ENCODE measurements at regions not wholly inside any gene's neighbourhood (a gene's known extent, or its start where the extent isn't known, plus 50 kb on each side); places are given as distances from the start of the nearest gene placed in this dataset.

DNA sequence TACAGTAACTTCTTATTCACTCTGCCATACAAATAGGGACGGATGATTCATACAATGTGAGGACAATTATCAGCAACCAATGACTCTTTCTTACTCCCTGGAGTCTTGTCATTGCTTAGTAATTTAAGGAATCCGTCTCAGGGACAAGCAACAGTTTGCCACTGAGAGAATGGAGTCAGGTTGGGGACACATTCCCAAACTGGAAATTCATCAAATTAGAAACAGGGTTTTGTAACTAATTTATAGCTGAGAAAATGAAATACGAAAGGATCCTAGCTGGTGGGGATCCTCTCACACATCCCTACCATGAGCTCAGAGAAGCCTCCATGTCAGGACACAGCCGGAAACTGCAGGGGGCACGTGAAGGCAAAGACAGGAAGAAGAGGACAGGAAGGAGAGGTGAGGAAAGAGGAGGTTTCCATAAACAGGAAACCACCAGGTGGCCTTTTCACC is 50.4 kb upstream of the KDR start:
- Histone ChIP-seq H3K27ac (no peak overlapping the region), H3K27me3 (no peaks in the 10 kb centered on the region), H3K4me1 (no peaks in the 10 kb centered on the region), H3K36me3 (no peaks in the 10 kb centered on the region), H3K9me3 (no peaks in the 10 kb centered on the region), H3K4me3 (no peak overlapping the region)
- TF ChIP-seq, protein P1, sequence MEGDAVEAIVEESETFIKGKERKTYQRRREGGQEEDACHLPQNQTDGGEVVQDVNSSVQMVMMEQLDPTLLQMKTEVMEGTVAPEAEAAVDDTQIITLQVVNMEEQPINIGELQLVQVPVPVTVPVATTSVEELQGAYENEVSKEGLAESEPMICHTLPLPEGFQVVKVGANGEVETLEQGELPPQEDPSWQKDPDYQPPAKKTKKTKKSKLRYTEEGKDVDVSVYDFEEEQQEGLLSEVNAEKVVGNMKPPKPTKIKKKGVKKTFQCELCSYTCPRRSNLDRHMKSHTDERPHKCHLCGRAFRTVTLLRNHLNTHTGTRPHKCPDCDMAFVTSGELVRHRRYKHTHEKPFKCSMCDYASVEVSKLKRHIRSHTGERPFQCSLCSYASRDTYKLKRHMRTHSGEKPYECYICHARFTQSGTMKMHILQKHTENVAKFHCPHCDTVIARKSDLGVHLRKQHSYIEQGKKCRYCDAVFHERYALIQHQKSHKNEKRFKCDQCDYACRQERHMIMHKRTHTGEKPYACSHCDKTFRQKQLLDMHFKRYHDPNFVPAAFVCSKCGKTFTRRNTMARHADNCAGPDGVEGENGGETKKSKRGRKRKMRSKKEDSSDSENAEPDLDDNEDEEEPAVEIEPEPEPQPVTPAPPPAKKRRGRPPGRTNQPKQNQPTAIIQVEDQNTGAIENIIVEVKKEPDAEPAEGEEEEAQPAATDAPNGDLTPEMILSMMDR (IDR thresholded peaks at IDR 0.05), result no peak
- TF ChIP-seq EP300 (IDR thresholded peaks at IDR 0.05), result no peak
- TF ChIP-seq POLR2A (IDR thresholded peaks at IDR 0.05), result no peak
- no peak for TF ChIP-seq POLR2AphosphoS5 (IDR thresholded peaks at IDR 0.05)
- 54 to 61% methylated on average over 4 to 5 of the region's 5 CpGs for WGBS, 2 donors (ENCODE audit: low coverage in 1 of 2)
- no peak for ATAC-seq

DNA sequence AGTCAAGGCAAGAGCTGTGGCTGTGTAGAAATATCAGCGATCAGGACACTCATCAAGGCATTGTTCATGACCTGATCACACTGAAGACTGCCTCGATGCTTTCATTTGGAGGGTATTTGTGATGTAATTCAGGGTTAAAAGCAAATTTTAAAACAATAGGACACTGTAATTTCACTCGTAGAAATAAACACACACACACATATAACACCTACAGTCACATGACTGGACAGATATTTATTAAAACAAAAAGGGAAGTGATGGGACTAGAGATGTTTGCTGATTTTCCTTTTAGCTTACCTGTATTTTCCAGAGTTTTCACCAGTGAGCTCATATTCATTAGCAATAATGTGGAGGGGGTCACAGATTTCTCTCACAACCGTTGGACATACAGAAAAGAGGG is 51.1 kb upstream of the KDR start:
- H3K9me3 ChIP-seq, result no peaks in the 10 kb centered on the region
- ATAC-seq, result no peak
- no peaks in the 10 kb centered on the region for H3K36me3 ChIP-seq
- no peak overlapping the region for H3K27ac ChIP-seq
- TF ChIP-seq, protein P1 (IDR thresholded peaks at IDR 0.05), result no peak
- TF ChIP-seq EP300 (IDR thresholded peaks at IDR 0.05) (no peak), POLR2A (IDR thresholded peaks at IDR 0.05) (no peak), POLR2AphosphoS5 (IDR thresholded peaks at IDR 0.05) (no peak)
- no peaks in the 10 kb centered on the region for H3K27me3 ChIP-seq
- no peak overlapping the region for H3K4me3 ChIP-seq
- H3K4me1 ChIP-seq, result peaks cover 0 to 5% (median 0%) of the 10 kb centered on the region in 3 donors
- 59 to 71% methylated on average over 4 of the region's 4 CpGs for WGBS, 2 donors (ENCODE audit: low coverage in 1 of 2)

DNA sequence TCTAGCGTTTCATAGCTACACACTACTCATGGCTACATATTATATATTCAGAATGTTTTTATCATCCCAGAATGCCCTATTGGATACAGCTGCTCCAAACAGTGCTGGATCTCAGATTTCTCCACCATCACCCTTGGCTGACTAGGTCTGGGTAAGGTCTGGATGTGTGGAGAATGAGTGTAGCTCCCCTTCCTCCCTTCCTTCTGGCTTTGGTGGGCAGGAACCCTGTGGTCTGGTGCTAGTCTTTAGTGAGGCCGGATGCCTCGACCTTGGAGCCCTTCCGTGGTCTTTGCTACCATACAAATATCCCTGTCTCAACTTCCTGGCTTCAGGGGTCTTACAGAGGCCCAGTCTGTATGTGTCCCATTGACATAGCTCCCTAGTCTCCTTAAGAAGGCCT is 52.1 kb upstream of the KDR start:
- no peak for TF ChIP-seq EP300 (IDR thresholded peaks at IDR 0.05)
- TF ChIP-seq POLR2A (IDR thresholded peaks at IDR 0.05), result no peak
- TF ChIP-seq, protein P1 (IDR thresholded peaks at IDR 0.05), result no peak
- no peak for TF ChIP-seq POLR2AphosphoS5 (IDR thresholded peaks at IDR 0.05)
- no peak for ATAC-seq
- H3K4me3 ChIP-seq, result no peak overlapping the region
- no peak overlapping the region for H3K27ac ChIP-seq
- H3K36me3 ChIP-seq, result no peaks in the 10 kb centered on the region
- 83 to 88% methylated on average over 1 of the region's 4 CpGs for WGBS, 2 donors (ENCODE audit: low coverage in 1 of 2)
- no peaks in the 10 kb centered on the region for H3K27me3 ChIP-seq
- H3K4me1 ChIP-seq, result peaks cover 0 to 8% (median 0%) of the 10 kb centered on the region in 3 donors
- no peaks in the 10 kb centered on the region for H3K9me3 ChIP-seq

DNA sequence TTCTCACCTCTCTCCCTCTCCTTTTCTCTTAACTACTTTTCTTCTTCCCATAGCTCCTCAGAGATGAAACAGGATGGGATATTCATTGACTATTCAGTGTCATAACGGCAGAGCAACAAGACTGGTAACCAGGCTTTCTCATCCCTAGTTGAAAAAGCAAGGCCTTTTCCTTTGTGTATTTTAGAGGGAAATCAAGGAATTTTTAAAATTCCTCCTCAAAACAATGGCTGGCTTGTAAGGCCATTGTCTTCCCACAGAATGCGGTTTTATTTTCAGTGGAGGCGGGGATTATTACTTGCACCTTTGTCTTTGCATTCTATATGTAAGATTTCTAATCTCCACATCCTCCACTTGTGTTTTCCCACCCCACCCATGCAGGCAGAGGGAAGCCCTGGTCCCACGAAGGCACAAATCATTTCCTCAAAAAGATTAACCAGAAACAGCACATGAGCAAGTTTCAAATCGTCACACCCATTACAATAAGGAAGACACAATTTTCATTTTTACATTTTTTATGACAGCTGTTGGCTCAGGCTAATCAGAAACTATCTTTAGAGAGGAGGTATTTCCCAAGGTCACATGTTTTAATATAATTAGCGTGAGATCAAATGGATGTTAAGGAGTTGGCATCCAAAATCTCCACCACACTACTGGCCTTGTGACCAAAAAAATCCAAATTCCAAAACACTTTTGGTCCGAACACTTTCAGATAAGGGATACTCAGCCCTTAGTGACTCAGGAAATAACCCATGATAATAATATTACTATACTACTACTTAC is 53.0 kb upstream of the KDR start:
- Histone ChIP-seq H3K4me1 (peaks cover 0 to 8% (median 0%) of the 10 kb centered on the region in 3 donors), H3K27ac (no peak overlapping the region), H3K4me3 (no peak overlapping the region), H3K36me3 (no peaks in the 10 kb centered on the region), H3K27me3 (no peaks in the 10 kb centered on the region), H3K9me3 (no peaks in the 10 kb centered on the region)
- ATAC-seq, result no peak
- 65% methylated on average over 6 to 7 of the region's 7 CpGs for WGBS, 2 donors (ENCODE audit: low coverage in 1 of 2)
- TF ChIP-seq, protein P1 (IDR thresholded peaks at IDR 0.05), result no peak
- TF ChIP-seq POLR2A (IDR thresholded peaks at IDR 0.05) (no peak), EP300 (IDR thresholded peaks at IDR 0.05) (no peak), POLR2AphosphoS5 (IDR thresholded peaks at IDR 0.05) (no peak)
